Amygdala (tissue), 56 donors: ENCODE measurements at regions not wholly inside any gene's neighbourhood (a gene's known extent, or its start where the extent isn't known, plus 50 kb on each side); places are given as distances from the start of the nearest gene placed in this dataset.

Experiments used
- DNase-seq, 56 donors: peaks; one replicate each; lab custom pipeline; 2025; lab: John Stamatoyannopoulos, UW

DNA sequence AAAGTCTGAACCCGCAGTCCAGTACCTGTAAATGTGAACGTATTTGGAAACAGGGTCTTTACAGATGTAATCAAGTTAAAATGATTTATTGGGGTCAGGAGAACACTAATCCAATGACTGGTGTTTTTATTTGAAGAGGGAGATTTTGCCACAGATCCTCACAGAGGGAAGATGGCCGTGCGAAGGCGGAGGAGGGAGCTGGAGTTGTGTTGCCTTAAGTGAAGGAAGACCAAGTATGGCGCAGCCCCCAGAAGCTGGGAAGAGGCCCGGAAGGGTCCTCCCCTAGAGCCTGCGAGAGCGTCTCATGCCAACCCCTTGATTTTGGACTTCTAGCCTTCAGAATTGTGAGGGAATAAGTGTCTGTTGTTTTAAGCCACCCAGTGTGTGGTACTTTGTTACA lies 102.8 kb upstream of the NUDT4 start:
- DNase-seq = no peak

DNA sequence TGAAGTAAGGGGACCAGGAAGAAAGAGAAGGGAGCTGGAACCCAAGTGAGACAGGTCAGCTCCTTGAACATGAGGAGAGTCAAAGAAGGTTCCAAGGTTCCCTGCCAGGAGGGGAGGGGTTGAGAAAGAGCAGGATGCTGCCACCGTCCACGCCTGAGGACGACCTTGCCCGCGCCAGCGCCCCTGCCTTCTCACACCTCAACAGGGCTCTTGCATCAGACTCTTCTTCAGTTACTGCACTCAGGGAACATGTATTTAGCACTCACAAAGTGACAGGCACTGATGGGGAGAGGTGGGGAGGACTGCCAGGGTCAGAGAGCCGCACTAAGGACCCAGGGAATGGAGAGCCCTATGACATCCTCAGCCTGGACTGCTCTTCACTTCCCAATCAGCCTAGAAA lies 102.1 kb upstream of the NUDT4 start:
- DNase-seq = no peak

DNA sequence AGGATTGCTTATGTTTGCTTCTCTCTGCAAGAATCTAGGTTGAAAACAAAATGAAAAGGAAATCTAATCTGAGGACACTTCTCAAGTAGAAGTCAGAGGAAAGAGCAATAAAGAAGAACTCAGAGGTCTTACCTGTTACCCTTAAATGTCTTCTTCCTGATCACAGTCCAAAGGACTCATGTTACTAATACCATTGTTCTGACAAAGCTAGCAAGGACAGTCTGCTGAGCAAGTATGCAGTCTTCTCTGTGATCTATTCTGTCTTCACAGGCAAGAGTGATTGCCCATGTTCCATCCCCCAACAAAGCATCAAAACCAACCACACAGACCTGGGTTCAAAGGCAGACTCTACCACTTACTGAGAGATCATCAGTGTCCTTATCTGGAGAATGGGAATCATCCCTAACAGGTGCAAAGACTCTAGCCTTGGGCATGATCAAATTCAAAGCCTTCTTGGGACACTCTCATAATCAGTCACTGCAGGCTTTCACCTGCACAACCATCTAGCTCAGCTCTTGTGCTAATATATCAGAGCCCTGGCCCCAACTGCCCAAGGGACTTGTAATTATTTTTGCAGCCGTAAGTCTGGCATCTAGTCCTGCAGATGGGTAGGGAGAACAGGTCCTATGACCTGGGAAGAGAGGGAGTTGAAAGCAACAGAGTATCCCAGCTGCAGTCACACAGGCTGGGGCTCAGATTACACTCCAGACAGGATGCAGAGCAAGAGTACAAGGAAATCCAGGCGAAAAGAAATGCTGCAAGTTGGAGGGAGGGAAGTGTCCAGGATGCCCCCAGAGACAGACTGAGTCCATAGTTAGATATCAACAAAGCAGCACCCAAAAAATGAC lies 97.9 kb upstream of the NUDT4 start:
- no peak for DNase-seq

DNA sequence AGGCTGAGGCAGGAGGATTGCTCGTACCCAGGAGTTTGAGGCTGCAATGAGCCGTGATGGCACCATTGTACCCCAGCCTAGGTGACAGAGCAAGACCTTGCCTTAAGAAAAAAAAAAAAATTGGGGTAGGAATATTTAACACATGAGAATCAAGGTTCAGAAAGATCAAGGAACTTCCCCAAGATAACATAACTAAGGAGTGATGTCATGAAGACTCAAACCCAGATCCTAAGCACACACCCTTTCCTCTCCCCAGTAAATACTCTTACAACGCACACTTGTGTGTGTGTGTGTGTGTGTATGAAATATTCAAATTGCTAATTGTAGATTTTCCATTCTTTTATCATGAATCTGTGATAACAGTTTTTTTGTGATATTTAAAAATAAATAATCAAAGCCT lies 90.6 kb upstream of the NUDT4 start:
- DNase-seq = no peak

DNA sequence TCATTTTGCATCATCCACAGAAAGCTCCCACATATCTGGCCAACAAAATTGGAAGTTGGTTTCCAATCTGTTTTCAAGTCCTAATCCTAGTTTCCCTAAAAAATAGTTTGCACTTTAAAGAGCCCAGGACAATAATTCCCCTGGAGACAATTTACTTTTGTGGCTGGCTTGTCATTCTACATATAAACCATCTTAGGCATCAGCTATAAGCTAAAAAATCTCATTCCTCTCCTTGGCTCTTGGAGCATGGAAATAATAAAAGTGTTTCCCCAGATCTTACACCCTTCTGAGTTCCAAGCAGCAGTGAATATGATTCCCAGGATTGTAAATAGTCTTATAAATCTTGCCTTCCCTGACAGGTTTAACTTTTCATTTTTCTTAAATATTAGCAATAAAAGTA lies 89.1 kb upstream of the NUDT4 start:
- no peak for DNase-seq

DNA sequence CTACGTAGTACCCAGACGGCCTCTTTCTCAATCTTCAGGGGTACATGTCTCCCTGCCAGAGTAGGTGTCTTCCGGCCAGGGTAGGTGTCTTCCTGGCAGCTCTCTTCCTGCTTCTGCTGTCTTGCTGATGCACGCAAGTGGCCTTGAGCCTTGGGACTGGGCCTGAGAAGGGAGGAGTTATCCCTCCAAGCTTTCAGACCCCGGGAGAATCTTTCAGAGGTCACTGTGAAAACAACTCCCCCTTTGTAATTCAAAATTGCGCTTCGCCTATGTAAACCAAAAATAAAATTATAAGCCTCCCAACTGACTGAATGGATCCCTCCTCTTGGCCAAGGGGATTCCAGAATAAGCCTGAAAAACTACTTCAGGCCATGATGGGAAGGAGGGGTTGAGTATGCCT lies 87.3 kb upstream of the NUDT4 start:
- no peak for DNase-seq

DNA sequence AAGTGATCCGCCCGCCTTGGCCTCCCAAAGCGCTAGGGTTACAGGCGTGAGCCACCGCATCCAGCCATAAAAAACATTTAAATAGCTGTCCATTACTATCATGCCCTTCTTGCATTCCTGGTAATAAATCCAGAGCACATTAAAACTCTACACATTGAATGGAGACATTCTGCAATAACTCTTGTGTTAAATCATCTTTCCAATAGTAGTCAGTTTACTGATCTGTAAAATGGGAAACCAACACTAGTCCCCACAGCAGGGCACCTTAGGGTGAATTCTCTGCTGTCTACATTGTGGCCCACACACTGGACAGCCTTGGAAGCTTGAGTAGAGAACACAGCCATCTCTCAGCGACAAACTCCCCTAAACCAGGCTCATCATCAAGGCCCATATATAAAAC lies 85.5 kb upstream of the NUDT4 start:
- DNase-seq = no peak

DNA sequence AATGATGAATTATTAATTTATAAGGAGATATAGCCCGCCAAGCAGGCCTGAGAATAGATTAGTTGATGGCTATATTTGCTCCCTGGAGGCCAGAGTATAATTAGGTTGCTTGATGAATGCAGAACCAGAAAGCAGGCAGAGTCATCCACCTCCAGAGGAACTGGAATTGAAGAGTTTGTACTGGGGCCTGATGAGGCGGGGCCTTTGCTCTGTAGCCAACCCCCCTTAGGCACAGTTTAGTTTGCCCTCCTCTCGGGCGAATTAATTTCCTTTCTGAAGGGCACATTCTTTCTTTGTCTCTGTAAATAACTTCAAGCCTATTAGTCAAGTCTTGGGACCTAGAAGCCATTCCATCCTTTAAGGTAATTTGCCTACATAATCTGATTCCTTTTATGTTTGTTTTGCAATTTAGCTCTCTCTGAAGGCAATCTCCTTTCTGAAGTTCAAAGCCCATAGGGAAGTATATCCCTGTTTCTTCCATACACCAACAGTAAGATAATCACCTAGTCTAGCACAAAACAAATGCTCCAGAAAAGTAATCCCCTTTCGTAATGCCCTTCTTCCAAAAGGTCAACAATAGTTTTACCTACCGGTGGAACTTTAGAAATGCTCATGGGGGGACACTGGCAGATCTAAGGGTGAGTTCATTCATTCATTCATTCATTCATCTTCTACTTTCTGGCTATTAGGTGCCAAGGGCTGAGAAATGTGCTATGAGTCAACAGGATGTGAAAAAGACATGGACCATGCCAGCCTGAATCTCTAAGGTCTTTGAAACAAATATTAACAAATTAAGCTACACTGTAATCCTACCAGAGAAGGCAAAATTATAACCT lies 84.8 kb upstream of the NUDT4 start:
- DNase-seq = no peak

DNA sequence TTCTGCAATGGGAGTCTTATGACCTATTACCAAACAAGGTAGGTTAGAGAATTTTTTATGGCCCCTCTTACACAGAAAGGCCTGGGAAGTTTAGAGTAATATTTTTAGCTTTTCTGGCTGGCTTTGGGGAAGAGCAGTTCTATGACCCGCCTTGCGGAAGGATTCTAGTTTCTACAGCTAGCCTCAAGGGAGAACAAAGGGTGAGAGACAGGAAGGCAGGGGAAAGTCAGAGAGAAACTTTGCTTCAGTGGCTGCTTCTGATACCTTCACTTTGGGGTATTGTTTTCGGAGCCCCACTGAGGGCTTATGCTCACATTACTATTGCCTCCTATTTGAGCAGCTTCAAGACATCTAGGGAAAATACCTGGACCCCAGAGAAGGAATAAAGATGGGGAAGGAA lies 80.7 kb upstream of the NUDT4 start:
- no peak for DNase-seq

DNA sequence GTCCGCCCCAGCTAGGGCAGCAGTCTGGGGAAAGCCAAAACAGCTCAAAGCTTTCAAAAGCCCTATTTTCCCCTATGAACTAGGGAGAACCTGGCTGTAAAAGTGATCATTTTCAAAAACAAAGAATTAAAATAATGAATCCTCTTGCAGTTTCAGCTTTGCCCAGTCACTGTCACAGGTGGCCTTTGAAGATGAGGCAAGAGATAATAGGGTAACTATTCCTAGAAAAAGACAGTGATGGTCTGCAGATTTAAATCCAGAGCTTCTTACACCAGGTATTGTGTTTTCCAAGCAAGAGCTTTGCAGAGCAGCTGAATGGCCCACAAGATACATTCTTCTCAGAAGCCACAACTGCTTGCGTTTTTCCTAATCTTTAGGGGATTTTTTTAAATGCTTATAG lies 80.2 kb upstream of the NUDT4 start:
- no peak for DNase-seq

DNA sequence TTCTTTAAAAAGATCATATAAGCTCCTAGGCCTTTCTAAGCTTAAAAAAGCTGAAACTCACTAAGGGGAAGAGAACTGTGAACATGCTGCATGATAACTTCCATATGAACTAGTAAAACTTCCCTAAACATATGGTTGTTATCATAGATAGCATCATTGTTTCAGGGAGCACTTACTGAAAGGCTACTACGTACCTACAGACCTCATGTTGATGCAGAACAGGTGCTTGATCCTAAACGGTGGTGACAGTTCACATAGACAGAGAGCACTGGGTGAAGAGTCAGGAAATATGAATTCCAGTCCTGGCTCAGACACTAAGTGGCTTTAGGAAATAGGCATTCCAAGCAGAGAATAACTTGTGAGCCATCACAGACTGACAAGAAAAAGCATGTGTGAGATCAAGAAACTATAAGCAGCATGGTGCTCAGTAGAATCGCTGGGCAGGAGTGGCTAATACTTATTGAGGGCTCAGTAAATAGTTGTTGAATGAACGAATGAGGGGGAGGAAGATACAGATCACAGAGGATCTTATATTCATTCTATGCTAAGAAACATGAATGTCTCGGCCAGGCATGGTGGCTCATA lies 78.4 kb upstream of the NUDT4 start:
- DNase-seq = no peak

DNA sequence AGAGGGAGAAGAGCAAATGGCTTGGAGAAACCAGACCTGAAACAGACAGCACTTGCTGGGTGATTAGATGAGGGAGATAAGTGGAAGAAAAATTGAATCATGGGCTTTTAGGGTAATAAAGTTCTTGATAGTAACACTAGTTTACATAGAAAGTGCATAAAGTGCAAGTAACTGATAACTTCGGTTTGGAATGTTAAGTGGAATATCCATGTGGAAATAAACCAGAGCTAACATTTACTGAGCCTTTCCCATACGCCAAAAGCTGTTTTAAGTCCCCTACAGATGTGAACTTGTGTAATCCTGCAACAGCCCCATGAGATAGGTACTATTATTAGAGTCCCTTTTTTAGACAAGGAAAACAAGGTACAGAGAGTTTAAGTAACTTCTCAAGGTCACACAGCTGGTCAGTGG lies 77.1 kb upstream of the NUDT4 start:
- DNase-seq = no peak

DNA sequence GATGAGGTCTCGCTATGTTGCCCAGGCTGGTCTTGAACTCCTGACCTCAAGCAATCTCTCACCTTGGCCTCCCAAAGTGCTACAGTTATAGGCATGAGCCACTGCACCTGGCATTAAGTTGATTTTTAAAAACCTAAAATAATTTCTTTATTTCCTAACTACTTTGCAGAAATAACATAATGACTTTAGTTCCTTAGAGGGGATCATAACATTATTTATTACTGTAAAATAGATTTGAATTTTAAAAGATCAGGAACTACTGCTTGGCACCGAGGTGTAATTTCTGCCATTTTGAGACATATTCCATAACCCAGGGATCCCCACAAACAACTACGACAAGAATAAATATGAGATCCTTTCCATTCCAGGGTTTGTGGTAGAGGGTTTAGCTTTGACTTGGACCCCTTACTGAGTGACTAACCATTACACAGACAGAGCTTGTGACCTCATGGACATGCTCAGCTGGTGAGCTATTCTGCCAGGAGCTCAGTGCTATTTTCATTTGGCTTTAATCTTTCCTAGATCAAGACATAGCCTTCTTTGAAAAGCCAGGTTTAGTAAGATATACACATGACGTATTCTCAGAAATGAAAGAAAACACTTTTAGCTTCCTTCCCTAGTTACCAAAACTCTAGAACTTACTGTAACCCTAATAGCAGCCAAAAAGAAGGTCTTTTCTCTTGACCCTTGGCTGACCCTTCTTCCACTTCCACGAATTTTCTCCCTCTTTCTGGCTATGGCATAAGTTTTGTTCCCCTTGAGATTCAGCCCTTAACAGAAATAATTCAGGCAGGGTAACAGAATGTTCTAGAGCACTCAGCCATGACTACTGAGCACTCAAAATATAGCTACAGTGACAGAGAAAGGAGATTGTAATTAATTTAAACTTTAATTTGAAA lies 75.1 kb upstream of the NUDT4 start:
- no peak for DNase-seq

DNA sequence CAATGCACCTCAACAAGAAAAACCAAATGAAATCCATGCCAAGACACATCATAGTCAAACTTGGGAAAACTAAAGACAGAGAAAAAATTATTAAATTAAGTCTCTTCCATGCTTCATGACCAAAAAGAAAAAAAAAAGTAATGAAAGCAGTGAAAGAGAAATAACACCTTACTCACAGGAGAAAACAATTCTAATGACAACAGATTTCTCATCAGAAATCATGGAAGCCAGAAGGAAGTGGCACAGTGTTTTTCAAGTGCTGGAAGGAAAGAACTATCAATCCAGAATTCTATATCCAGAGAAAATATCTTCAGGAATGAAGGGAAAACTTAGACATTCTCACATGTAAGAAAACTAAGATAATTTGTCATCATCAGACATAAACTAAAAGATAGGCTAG lies 71.1 kb upstream of the NUDT4 start:
- DNase-seq = no peak

DNA sequence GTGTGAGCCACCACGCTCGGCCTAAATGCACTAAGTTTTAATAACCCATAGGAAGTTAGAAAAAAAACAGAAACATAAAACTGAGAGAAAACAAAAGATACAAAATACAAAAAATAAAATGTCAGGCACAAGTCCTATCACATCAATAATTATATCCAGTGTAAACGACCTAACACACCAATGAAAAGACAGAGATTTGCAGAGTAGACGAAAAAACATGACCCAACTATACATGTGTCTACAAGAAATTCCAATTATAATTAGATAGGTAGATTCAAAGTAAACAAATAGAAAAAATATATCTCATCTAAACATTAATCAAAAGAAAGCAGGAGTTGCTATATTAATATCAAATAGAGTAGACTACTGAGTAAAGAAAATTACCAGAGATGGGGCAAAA lies 69.4 kb upstream of the NUDT4 start:
- DNase-seq = no peak

DNA sequence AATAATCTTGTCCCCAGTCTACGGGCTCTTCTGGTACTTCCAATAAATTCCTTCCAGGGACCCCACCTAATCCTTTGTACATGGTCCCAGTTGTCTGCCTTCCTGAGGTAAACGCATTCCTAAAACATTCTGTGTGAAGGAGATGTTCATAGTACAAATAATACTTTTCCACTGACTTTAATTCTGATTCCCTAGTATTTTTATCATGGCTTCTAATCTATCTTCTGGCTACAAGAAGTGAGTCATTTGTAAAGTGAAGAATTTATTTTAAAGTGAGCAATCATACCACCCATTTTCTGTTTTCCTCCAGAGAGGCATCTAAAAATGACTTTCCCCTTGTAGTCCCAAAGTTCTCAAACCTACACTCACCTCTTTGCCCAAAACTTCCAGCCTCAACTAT lies 65.9 kb upstream of the NUDT4 start:
- DNase-seq = no peak

DNA sequence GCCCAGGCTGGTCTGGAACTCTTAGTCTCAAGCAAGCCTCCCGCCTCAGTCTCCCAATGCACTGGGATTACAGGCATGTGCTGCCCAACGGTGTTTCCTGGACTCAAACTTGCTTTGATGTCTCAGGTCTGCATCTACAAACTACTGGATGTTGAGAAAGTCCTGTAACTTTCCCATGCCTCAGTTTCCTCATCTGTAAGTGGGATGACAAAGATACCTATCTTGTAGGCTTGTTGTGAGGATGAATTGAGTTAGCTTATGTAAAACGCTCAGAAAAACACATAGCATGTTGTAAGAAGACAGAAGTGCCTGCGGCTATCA lies 63.6 kb upstream of the NUDT4 start:
- no peak for DNase-seq

DNA sequence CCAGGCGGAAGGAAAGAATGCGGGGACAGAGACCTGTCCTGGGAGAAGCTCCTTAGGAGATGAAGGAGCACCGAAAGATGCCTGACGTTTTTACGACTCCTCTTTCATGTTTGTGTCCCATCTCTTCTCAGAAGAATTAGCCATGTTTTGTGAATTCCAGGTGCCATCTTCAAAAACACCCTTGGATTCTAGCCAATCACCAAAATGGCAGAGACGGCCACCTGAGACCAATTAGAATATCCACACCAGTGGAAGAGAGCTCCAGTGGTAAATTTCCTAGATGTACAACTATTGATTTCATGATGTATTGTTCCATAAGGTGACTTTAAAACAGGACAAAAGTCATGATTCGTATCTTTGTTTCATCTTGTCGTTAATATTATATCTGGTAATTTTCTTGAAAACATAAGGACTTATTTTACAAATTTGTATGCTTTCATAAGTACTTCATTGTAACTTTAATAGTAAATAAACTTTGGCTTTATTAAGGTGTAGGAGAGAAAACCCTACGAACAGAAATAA lies 62.3 kb upstream of the NUDT4 start:
- DNase-seq = no peak

DNA sequence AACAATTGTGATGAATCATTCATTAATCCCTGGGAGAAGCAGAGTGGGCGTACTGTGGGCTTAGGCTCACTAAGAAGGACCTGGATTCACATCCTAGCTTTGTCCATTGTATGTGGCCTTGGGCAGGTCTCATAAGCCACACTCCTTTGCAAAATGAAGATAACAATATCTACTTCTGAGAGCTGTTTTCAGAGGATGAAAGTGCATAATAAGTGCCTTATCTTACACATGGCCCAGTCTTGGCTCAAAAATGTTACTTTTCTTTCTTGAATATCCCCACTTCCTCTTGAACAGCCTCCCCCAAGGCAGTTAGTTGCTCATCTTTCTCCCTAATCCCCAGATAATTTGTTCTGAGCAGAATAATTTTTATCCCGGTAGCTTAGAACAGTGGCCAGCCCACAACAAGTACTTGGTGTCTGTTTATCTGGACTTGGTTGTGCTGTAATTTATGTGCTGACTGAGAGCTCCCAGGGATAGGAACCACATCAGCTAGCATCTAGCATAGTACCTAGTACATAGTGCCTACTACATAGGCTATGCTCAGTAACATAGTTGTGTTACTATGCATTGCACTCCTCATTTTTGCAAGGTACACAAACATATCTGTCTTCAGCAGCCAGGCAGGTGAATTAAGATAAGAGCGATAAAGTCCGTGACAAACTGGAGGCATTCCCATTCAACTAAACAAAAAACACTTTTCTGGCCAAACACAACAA lies 61.7 kb upstream of the NUDT4 start:
- no peak for DNase-seq

DNA sequence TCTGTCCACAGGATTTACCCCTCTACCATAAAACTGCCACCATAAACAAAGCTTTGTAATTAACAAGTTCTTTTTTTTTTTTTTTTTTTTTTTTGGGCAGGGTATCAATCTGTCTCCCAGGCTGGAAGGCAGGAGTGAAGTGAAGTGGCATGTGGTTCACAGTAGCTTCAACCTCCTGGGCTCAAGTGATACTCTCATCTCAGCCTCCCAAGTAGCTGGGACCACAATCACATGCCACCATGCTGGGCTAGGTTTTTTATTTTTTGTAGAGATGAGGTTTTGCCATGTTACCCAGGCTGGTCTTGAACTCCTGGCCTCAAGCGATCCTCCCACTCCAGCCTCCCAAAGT lies 61.1 kb upstream of the NUDT4 start:
- DNase-seq = no peak
